ENCODE measurements at regions not wholly inside any gene's neighbourhood (a gene's known extent, or its start where the extent isn't known, plus 50 kb on each side); places are given as distances from the start of the nearest gene placed in this dataset.

DNA sequence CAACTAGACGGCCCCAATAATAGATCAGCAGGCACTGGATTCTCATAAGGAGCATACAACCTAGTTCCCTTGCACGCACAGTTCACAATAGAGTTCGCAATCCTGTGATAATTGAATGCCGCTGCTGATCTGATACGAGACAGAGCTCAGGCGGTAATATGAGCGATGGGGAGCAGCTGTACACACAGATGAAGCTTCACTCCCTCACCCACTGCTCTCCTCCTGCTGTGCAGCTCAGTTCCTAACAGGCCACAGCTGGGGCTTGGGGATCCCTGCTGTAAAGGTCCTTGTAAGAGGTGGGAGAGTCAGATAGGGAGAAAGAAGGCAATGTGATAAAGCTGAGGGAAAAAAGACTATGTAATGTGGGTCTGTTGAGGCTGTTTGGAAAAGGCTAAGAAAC is 577.5 kb downstream of the RBFOX1 start:
- ChIA-PET RAD21 (ENCODE audit: low non-redundant PET in 1 of 2, low total read pairs in 2 of 2, uncharacterized antibody in 2 of 2, unreplicated experiment in 2 of 2) (no interaction called here), POLR2A (no interaction called here), CTCF (no interaction called here)
- H3K4me1 ChIP-seq (ENCODE audit: control insufficient read depth in 1 of 2, insufficient read depth in 2 of 2, low read length in 2 of 2) = no peaks in the 10 kb centered on the region
- H3K9ac ChIP-seq (ENCODE audit: low read length) = no peak overlapping the region
- H3K27me3 ChIP-seq (ENCODE audit: insufficient read depth, low read length) = no peaks in the 10 kb centered on the region
- BruUV-seq (replicated peaks) = no TSS peak
- H3K4me2 ChIP-seq (ENCODE audit: low read length) = no peak overlapping the region
- ATAC-seq (no peak), DNase-seq (ENCODE audit: low read depth, low spot score) (no peak)
- no peak for TF ChIP-seq EGR1 (IDR thresholded peaks at IDR 0.05; ENCODE audit: low read depth)
- no peak for TF ChIP-seq SP1 (IDR thresholded peaks at IDR 0.05; ENCODE audit: low read depth)
- TF ChIP-seq FOSL1 (IDR thresholded peaks at IDR 0.05; ENCODE audit: low read depth) = no peak
- no peak for TF ChIP-seq POLR2A (IDR thresholded peaks at IDR 0.05; ENCODE audit: borderline replicate concordance, extremely low read depth, insufficient read depth, insufficient read length)
- no peak for TF ChIP-seq EZH2phosphoT487 (IDR thresholded peaks at IDR 0.05; ENCODE audit: borderline replicate concordance)
- TF ChIP-seq CBX3 (IDR thresholded peaks at IDR 0.05; ENCODE audit: low read depth) = no peak
- TF ChIP-seq RAD21 (IDR thresholded peaks at IDR 0.05; ENCODE audit: low read depth) = no peak
- TF ChIP-seq, protein P1, sequence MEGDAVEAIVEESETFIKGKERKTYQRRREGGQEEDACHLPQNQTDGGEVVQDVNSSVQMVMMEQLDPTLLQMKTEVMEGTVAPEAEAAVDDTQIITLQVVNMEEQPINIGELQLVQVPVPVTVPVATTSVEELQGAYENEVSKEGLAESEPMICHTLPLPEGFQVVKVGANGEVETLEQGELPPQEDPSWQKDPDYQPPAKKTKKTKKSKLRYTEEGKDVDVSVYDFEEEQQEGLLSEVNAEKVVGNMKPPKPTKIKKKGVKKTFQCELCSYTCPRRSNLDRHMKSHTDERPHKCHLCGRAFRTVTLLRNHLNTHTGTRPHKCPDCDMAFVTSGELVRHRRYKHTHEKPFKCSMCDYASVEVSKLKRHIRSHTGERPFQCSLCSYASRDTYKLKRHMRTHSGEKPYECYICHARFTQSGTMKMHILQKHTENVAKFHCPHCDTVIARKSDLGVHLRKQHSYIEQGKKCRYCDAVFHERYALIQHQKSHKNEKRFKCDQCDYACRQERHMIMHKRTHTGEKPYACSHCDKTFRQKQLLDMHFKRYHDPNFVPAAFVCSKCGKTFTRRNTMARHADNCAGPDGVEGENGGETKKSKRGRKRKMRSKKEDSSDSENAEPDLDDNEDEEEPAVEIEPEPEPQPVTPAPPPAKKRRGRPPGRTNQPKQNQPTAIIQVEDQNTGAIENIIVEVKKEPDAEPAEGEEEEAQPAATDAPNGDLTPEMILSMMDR (IDR thresholded peaks at IDR 0.05 in 2 of 3, conservative IDR thresholded peaks at IDR 0.05 in 1 of 3; ENCODE audit: borderline replicate concordance in 1 of 3, insufficient read depth in 1 of 3, low read depth in 2 of 3, low read length in 2 of 3) = no peak
- TF ChIP-seq CEBPB (IDR thresholded peaks at IDR 0.05; ENCODE audit: low read depth) = no peak
- no peak for TF ChIP-seq JUND (IDR thresholded peaks at IDR 0.05)
- TF ChIP-seq, protein P2, sequence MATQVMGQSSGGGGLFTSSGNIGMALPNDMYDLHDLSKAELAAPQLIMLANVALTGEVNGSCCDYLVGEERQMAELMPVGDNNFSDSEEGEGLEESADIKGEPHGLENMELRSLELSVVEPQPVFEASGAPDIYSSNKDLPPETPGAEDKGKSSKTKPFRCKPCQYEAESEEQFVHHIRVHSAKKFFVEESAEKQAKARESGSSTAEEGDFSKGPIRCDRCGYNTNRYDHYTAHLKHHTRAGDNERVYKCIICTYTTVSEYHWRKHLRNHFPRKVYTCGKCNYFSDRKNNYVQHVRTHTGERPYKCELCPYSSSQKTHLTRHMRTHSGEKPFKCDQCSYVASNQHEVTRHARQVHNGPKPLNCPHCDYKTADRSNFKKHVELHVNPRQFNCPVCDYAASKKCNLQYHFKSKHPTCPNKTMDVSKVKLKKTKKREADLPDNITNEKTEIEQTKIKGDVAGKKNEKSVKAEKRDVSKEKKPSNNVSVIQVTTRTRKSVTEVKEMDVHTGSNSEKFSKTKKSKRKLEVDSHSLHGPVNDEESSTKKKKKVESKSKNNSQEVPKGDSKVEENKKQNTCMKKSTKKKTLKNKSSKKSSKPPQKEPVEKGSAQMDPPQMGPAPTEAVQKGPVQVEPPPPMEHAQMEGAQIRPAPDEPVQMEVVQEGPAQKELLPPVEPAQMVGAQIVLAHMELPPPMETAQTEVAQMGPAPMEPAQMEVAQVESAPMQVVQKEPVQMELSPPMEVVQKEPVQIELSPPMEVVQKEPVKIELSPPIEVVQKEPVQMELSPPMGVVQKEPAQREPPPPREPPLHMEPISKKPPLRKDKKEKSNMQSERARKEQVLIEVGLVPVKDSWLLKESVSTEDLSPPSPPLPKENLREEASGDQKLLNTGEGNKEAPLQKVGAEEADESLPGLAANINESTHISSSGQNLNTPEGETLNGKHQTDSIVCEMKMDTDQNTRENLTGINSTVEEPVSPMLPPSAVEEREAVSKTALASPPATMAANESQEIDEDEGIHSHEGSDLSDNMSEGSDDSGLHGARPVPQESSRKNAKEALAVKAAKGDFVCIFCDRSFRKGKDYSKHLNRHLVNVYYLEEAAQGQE (IDR thresholded peaks at IDR 0.05; ENCODE audit: low read depth) = no peak
- TF ChIP-seq TCF7L2 (IDR thresholded peaks at IDR 0.05; ENCODE audit: borderline replicate concordance, extremely low read depth, insufficient read depth, insufficient read length) = no peak
- TF ChIP-seq, protein P3, sequence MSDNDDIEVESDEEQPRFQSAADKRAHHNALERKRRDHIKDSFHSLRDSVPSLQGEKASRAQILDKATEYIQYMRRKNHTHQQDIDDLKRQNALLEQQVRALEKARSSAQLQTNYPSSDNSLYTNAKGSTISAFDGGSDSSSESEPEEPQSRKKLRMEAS (IDR thresholded peaks at IDR 0.05) = no peak
- TF ChIP-seq ZFX (IDR thresholded peaks at IDR 0.05) = no peak
- TF ChIP-seq SIN3A (IDR thresholded peaks at IDR 0.05; ENCODE audit: low read depth) = no peak
- no peak for TF ChIP-seq ZNF274 (IDR thresholded peaks at IDR 0.05; ENCODE audit: low read depth, low read length)
- TF ChIP-seq POLR2AphosphoS5 (IDR thresholded peaks at IDR 0.05; ENCODE audit: low read depth, low read length) = no peak
- TF ChIP-seq EZH2 (IDR thresholded peaks at IDR 0.05) = no peak
- TF ChIP-seq ELF1 (IDR thresholded peaks at IDR 0.05; ENCODE audit: borderline replicate concordance, low read depth) = no peak
- intact Hi-C loops (cut with micrococcal nuclease) = no loop called here
- H3K36me3 ChIP-seq (ENCODE audit: control insufficient read depth in 1 of 2, insufficient read depth in 2 of 2, low read length in 2 of 2) = no peaks in the 10 kb centered on the region
- no peak overlapping the region for H3K4me3 ChIP-seq (replicated peaks in 1 of 2; ENCODE audit: low read depth in 1 of 2, low read length in 2 of 2)
- no peak overlapping the region for H2AFZ ChIP-seq (ENCODE audit: low read depth, low read length, poor library complexity, severe bottlenecking)
- no peaks in the 10 kb centered on the region for H3K79me2 ChIP-seq (ENCODE audit: insufficient read depth, low read length)
- no peaks in the 10 kb centered on the region for H3K9me2 ChIP-seq (ENCODE audit: insufficient read depth)
- H3K27ac ChIP-seq (ENCODE audit: low read depth, low read length) = no peak overlapping the region
- H4K20me1 ChIP-seq (ENCODE audit: insufficient read depth) = no peaks in the 10 kb centered on the region
- peaks cover 0 to 14% of the 10 kb centered on the region in 2 experiments; a peak in 2 of 4 replicates for H3K9me3 ChIP-seq (ENCODE audit: control insufficient read depth in 1 of 2, insufficient read depth in 1 of 2, low read depth in 1 of 2, low read length in 2 of 2)

All from HCT116 (cell line).